HG03060 (cell line): ENCODE measurements at regions not wholly inside any gene's neighbourhood (a gene's known extent, or its start where the extent isn't known, plus 50 kb on each side); places are given as distances from the start of the nearest gene placed in this dataset.
"Not testable (repeated sequence)": the region's sequence is repeated elsewhere in the genome, so short reads cannot be mapped to it uniquely, and the experiment has no call there.

Experiments
- ATAC-seq: cut with Tn5 transposase; IDR thresholded peaks from one replicate; pipeline ENCODE4 v1.9.1; 2021; ENCODE audit warnings: low read depth, moderate number of reproducible peaks; ENCODE audit not compliant: unreplicated experiment

- ATAC-seq, result no peak
These were observed 63.5 kb downstream of the SPATA31D1 start for GRCh38 chr9:82052081-82052480.

GRCh38 chr9:82054264-82055015 is 65.9 kb downstream of the SPATA31D1 start:
- ATAC-seq, result no peak

- ATAC-seq, result no peak
These were observed 69.2 kb downstream of the SPATA31D1 start for GRCh38 chr9:82057805-82058204.

- not testable (repeated sequence) for ATAC-seq
These were observed 73.2 kb downstream of the SPATA31D1 start for GRCh38 chr9:82061801-82062200.

DNA sequence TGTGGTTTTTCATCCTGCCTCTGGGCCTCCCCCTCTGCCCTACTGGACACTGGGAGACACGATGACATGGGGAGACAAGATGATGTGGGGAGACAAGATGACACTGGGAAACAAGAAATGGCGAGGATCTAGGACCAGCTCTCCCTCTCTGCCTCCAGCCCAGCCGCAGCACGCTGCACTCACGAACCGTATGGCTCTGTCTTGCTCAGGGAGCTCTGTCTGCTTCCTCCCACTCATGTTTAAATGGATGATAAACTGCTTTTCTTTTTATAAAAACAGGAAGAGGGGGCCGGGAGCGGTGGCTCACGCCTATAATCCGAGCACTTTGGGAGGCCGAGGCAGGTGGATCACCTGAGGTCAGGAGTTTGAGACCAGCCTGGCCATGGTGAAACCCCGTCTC is 73.7 kb downstream of the SPATA31D1 start:
- no peak for ATAC-seq

DNA sequence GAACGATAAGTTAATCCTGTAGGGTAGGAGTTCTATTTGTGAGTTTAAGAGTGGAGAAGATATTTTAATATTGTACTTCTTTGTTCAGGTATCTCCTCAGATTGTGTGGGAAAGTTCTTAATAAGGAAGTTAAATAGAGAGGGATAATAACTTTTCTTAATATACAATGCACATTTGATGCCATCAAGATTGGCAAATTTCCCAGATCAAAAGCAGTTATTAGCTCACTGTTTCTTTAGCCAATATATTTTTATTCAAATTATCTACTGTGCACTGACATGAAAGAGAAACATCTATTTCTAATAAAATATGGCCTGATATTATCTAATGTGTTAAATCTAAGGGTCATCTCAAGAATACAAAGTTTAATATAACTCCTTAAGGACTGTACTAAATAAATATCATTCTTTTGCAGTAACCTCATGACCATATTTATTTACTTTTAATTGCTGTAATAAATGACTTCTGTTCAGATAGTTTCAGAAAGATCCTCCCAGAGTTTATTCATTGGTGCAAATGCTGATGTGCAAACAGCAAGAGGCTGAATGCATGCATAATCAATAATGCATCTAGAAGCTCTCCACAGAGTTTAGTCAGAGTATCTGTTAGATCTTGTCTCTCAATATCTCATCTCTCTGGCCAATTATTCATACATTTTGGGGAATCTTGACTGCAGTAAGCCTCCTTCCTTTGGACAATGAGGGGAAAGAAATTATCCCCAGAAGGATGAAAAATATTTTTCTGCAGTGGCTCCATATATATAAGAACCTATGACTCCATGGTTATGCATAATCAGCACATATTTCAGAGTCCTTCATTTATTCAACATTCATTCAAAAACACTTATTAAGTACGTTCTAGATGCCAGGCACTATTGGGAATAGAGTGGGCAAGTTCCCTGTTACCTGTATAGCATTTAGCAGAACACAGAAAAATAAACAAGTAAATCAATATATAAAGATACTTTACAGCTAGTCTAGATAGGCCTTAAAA is 85.3 kb downstream of the SPATA31D1 start:
- ATAC-seq, result no peak

DNA sequence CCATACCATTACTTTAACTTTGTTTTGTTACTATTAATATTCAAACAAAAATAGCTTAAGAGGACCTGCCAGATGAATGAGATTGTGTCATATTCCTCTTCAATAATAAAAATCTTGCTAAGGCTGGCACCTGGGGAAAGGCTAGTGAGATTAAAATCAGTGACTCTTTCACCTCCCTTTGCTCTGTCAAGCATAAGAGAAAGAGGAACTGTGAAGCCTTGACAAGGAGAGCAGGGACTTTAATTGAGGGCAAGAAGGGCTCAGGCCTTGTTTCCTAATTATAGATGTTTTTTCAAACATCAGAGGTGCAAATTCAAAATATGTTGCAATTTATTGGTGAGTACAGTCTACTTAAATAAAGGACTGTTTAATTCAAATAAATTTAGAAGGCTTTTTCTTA is 91.7 kb downstream of the SPATA31D1 start:
- no peak for ATAC-seq

- ATAC-seq, result no peak
These were observed 92.9 kb downstream of the SPATA31D1 start for GRCh38 chr9:82081496-82081895.

GRCh38 chr9:82082563-82082962 is 94.0 kb downstream of the SPATA31D1 start:
- ATAC-seq, result no peak

DNA sequence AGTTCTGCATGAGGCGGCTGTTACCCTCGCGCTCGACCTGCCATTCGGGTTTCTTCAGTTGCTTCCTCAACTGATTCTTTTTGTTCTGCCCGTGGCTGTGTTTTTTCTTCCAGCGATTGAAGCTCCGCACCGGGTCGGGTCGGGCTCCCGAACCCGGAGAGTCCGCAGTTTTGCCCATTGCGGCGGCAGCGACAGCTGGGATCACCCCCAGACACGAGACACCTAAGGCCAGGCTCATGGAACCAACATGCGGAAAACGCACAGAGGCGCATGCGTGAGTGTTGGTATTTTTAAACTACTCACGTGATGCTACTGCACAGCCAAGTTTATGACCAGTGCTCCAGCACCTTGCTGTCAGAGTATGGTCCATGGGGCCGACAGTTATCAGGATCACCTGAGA is 100.0 kb downstream of the SPATA31D1 start:
- ATAC-seq, result no peak

DNA sequence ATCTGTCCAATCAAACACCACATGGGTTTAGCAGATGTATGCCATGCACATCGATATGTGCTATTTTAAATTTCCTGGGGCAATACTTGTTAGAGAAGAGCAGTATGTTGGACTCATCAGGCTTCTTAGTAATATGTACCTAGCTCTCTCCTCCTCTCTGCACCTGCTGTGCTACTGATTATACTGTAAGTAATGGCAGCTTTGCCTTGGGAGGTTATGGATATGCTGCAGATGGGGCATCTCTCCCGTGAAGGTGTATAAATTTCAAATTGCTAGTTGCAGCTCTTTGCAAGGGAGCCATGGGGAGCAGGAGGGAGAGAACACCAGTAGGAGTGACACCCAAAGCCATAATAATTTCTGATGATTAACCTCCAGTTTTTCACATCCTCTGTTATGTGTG is 101.5 kb downstream of the SPATA31D1 start:
- no peak for ATAC-seq

DNA sequence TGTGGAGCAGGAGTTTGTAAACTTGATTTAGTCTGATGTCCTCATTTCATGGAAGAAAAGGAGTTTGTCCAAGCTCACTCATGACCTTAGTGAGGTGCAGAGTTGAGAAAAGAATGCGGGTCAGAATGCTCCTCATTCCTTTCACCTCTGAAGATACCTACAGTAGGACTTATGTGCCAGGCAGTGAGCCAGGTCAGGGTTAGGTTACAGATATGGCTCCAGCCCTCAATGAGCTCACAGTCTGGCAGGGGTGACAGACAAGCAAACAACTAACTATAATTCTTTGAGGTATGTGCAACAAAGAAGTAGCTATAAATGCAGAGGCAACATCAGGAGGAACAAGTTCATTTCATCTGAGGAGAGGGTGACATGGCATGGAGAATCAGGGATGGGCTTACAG is 102.5 kb downstream of the SPATA31D1 start:
- no peak for ATAC-seq

GRCh38 chr9:82091610-82092009 is 103.0 kb downstream of the SPATA31D1 start:
- ATAC-seq, result no peak

DNA sequence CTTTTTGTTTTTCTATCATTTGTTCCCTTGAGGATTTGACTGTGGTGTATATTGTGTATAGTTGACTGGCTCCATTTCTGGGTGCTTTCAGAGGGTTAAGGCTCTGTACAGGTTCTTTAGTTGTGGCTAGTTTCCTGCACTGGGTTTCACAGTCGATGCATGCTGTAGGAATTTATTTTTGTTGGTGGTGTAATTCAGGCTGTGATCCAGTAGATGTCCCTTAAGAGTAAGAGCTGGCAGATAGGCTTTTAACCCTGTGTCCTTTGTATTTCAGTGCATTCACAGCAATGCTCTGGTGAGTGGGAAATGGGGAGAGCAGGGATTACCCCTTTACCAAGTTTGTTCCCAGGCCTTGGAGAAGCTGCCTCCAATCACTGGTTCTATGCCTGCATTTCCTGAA is 112.9 kb downstream of the SPATA31D1 start:
- ATAC-seq, result no peak

DNA sequence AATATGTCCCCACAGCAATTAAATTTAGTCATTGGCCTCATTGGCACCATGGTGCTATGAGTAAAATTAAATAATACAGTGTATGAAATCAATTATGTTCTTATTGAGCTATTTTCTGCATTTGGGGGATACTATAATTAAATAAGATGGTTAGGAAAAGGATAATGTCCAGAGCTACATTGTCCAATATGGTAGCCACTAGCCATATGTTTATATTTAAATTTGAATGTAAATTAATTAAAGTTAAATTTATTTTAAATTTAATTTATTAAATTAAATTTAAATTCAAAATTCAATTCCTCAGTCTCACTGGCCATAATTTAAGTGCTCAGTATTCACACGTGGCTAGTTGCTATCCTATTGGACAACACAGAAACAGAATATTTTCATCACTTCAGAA is 115.7 kb downstream of the SPATA31D1 start:
- no peak for ATAC-seq

DNA sequence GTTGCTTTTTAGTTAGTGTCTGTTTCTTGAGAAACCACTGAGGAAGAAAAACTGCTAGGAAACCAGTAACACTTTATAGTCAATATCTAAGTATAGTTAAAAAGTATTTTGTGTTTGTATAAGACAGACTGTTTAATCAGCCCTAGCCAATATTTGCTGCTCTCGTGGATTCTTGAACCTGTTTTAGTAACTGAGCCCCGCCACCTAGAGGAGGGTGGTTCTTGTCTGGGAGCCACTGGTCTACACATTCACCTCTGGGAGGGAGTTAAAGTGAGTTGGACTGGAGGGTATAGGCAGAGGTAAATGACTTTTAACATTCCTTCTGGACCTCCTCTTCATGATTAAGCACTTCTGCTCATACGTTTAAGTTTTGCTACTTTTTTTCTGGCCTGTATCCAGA is 117.2 kb downstream of the SPATA31D1 start:
- no peak for ATAC-seq

GRCh38 chr9:82106536-82106935 is 118.0 kb downstream of the SPATA31D1 start:
- no peak for ATAC-seq

- no peak for ATAC-seq
These were observed 119.9 kb downstream of the SPATA31D1 start for GRCh38 chr9:82108474-82108873.

DNA sequence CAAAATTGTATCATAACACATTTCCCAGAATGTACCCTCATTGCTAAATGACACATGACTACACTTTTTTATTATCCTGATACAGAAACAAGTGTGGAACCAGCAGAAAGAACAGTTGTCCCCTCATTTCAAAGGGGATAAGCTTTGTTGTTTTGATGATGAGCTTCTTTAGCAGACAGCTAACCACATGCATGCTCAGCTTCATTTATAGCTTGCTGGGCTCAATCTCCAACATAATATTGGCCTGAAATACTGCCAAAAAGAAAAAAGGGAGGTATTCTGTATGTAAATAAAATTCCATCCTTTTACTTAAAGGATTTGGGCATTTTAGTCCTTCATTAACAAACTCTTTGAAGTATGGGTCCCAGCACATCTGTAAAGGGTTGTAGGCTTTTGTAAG is 120.4 kb downstream of the SPATA31D1 start:
- ATAC-seq, result no peak

- no peak for ATAC-seq
These were observed 121.1 kb downstream of the SPATA31D1 start for GRCh38 chr9:82109626-82110025.

DNA sequence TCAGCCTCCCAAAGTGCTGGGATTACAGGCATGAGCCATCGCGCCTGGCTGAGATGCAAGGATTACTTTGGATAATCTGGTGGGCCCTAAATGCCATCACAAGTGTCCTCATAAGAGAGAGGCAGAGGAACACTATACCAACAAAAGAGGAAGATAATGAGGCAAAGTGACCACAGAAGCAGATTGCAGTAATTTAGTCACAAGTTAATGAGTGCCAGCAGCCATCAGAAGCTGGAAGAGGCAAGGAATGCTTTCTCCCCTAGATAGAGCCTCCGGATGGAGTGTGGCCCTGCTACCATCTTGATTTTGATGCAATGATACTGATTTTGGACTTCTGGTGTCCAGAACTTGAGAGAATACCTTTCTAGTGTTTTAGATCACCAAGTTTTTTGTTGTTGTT is 122.3 kb downstream of the SPATA31D1 start:
- no peak for ATAC-seq

DNA sequence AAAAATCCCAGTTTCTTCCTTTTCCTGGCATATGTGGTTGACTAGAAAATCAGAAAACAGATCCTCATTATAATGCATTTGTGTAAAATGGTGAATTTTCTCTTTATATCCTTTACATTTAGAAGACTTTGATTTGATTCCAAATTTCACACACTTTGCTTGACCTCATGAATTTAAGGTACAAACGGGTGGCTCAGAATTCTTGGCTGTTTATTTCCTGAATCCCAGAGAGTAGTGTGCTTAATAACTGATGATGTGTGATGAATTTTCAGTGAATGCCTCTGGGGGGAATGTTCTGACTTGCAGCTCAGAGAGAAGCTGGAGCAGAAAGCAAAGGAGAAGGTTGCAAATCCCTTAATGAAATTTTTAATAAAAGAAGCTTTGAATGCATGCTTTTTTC is 126.8 kb downstream of the SPATA31D1 start:
- no peak for ATAC-seq
